ENCODE measurements at regions not wholly inside any gene's neighbourhood (a gene's known extent, or its start where the extent isn't known, plus 50 kb on each side); places are given as distances from the start of the nearest gene placed in this dataset.

- TF ChIP-seq CTCF (IDR thresholded peaks at IDR 0.05) (no peak), EZH2 (IDR thresholded peaks at IDR 0.05; ENCODE audit: borderline replicate concordance, insufficient read depth, low read depth, low read length, poor library complexity, severe bottlenecking) (no peak)
Observed at GRCh38 chr2:29990129-29990528, 68.7 kb upstream of the ALK start.
